ENCODE measurements at regions not wholly inside any gene's neighbourhood (a gene's known extent, or its start where the extent isn't known, plus 50 kb on each side); places are given as distances from the start of the nearest gene placed in this dataset.

DNA sequence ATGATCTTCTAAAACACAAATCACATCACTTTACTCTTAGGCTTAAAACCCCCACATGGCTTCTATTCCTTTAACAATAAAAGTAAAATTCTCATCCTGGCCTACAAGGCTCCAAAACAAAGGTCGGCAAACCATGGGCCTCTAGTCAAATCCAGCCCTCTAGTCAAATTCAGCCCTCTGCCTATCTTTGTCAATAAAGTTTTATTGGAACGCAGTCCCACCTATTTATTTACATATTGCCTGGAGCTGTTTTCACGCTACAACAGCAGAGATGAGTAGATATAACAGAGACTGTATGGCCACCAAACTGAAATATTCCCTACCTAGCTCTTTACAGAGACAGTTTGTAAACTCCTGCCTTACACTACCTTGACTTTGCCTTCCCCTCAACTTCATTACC, 178.8 kb downstream of the PTPN20 start:
- intact Hi-C loops (cut with DNase I), result no loop called here
- Histone ChIP-seq H3K36me3 (no peaks in the 10 kb centered on the region), H3K4me3 (no peak overlapping the region), H3K27ac (no peak overlapping the region), H3K9me3 (no peaks in the 10 kb centered on the region), H3K27me3 (no peaks in the 10 kb centered on the region), H3K4me1 (no peaks in the 10 kb centered on the region)
- 67 to 84% methylated on average over 3 of the region's 3 CpGs for WGBS, 2 donors
- TF ChIP-seq POLR2AphosphoS5 (IDR thresholded peaks at IDR 0.05), result no peak
- no peak for TF ChIP-seq EP300 (IDR thresholded peaks at IDR 0.05)
- TF ChIP-seq POLR2A (IDR thresholded peaks at IDR 0.05), result no peak
- TF ChIP-seq, protein P1, sequence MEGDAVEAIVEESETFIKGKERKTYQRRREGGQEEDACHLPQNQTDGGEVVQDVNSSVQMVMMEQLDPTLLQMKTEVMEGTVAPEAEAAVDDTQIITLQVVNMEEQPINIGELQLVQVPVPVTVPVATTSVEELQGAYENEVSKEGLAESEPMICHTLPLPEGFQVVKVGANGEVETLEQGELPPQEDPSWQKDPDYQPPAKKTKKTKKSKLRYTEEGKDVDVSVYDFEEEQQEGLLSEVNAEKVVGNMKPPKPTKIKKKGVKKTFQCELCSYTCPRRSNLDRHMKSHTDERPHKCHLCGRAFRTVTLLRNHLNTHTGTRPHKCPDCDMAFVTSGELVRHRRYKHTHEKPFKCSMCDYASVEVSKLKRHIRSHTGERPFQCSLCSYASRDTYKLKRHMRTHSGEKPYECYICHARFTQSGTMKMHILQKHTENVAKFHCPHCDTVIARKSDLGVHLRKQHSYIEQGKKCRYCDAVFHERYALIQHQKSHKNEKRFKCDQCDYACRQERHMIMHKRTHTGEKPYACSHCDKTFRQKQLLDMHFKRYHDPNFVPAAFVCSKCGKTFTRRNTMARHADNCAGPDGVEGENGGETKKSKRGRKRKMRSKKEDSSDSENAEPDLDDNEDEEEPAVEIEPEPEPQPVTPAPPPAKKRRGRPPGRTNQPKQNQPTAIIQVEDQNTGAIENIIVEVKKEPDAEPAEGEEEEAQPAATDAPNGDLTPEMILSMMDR (IDR thresholded peaks at IDR 0.05), result no peak
- DNase-seq, result no peak

DNA sequence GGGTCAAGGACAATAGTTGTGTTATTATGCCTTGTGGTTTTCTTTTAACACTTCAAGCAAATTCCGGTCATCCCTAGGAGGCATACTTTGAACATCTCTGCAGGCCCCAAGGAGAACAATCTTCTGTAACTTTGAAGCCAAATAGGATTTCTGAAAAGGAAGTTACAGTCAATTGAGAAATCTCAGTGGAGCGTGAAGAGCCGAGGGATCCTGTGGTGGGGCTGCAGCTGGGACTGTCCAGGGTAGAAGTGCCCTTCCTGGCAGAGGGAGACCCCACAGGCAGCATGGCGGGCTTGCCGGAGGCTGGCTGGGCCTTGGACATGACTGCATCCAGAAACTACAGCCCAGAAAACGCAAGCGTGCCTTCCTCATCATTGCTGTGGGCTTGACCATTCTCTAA, 179.7 kb downstream of the PTPN20 start:
- intact Hi-C loops (cut with DNase I), result no loop called here
- Histone ChIP-seq H3K4me1 (no peaks in the 10 kb centered on the region), H3K27ac (no peak overlapping the region), H3K36me3 (no peaks in the 10 kb centered on the region), H3K4me3 (no peak overlapping the region), H3K9me3 (no peaks in the 10 kb centered on the region), H3K27me3 (no peaks in the 10 kb centered on the region)
- WGBS, 2 donors, result 77 to 89% methylated on average over 7 of the region's 7 CpGs
- no peak for DNase-seq
- no peak for TF ChIP-seq EP300 (IDR thresholded peaks at IDR 0.05)
- no peak for TF ChIP-seq POLR2A (IDR thresholded peaks at IDR 0.05)
- TF ChIP-seq, protein P1 (IDR thresholded peaks at IDR 0.05), result no peak
- no peak for TF ChIP-seq POLR2AphosphoS5 (IDR thresholded peaks at IDR 0.05)

DNA sequence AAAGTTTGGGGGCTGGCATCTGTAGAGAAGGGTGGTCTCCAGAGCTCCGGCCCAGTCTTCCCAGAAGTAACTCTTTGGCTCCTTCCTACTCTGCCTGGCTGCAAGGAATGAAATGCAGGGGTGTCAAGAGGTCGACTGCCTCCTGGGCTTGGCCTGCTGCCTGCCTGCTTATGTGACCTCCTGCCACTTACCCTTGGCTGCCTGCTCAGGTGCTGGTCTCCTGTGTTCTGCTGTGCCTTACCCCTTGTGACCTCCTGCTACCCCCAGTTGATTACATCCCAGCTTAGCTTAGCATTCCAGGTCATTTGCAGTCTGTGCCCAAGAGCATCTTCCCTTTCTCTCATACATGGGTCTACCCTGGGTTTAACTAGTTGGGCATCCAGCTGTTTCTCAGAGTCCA, 180.2 kb downstream of the PTPN20 start:
- Histone ChIP-seq H3K27me3 (no peaks in the 10 kb centered on the region), H3K36me3 (no peaks in the 10 kb centered on the region), H3K4me1 (no peaks in the 10 kb centered on the region), H3K27ac (no peak overlapping the region), H3K9me3 (no peaks in the 10 kb centered on the region), H3K4me3 (no peak overlapping the region)
- DNase-seq, result no peak
- WGBS, 2 donors, result 75 to 82% methylated on average over 2 of the region's 2 CpGs
- TF ChIP-seq, protein P1 (IDR thresholded peaks at IDR 0.05), result no peak
- TF ChIP-seq POLR2AphosphoS5 (IDR thresholded peaks at IDR 0.05) (no peak), EP300 (IDR thresholded peaks at IDR 0.05) (no peak), POLR2A (IDR thresholded peaks at IDR 0.05) (no peak)
- intact Hi-C loops (cut with DNase I), result no loop called here

DNA sequence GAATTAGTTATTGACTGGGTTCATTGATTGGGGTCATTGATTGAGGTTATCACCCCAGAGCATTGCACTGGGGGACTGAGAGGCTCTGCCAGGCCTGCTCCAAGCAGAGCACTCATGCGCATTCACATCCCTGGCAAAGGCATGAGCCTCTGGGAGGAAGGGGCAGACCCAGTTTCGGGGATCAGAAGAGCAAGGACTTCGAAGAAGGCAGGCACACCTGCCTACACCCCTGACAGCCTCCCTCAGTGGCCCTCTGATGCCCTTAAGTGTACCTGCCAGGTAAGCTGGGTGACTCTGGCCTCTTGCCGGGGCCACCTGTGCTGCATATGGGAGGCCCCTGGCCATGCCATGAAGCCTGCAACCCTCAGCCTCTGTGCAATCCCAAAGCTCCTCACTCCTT, 181.1 kb downstream of the PTPN20 start:
- Histone ChIP-seq H3K4me3 (no peak overlapping the region), H3K27me3 (no peaks in the 10 kb centered on the region), H3K36me3 (no peaks in the 10 kb centered on the region), H3K27ac (no peak overlapping the region), H3K4me1 (no peaks in the 10 kb centered on the region), H3K9me3 (no peaks in the 10 kb centered on the region)
- intact Hi-C loops (cut with DNase I), result no loop called here
- TF ChIP-seq, protein P1 (IDR thresholded peaks at IDR 0.05), result no peak
- TF ChIP-seq EP300 (IDR thresholded peaks at IDR 0.05) (no peak), POLR2AphosphoS5 (IDR thresholded peaks at IDR 0.05) (no peak), POLR2A (IDR thresholded peaks at IDR 0.05) (no peak)
- no peak for DNase-seq
- WGBS, 2 donors, result 95 to 96% methylated on average over 4 of the region's 4 CpGs

DNA sequence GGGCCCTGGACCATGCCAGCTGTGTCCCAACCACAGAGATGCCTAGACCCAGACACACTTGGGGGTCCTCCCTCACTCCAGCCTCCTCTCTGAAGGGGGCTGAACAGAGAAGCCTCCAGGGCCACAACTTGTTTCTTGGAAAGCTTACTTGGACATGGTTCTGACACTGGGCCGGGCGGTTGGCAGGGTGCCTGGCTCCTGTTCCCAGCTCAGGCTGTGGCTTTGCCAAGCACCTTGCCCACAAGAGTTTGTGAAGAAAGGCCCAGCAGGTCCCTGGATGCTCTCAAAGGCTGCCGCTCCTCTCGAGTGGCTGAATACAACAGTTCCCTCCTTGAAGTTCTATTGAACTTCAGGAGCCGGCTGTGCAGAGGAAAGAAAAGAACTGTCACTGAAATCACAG, 181.6 kb downstream of the PTPN20 start:
- no peak for DNase-seq

More for the DNA sequence above, 181.6 kb downstream of the PTPN20 start:
- H3K4me3 ChIP-seq, result no peak overlapping the region
- no peaks in the 10 kb centered on the region for H3K9me3 ChIP-seq
- TF ChIP-seq, protein P1 (IDR thresholded peaks at IDR 0.05), result no peak
- no peak for TF ChIP-seq EP300 (IDR thresholded peaks at IDR 0.05)
- TF ChIP-seq POLR2A (IDR thresholded peaks at IDR 0.05), result no peak
- no peak for TF ChIP-seq POLR2AphosphoS5 (IDR thresholded peaks at IDR 0.05)
- H3K27me3 ChIP-seq, result no peaks in the 10 kb centered on the region
- H3K4me1 ChIP-seq, result no peaks in the 10 kb centered on the region
- intact Hi-C loops (cut with DNase I), result no loop called here
- no peaks in the 10 kb centered on the region for H3K36me3 ChIP-seq
- 87 to 93% methylated on average over 5 of the region's 5 CpGs for WGBS, 2 donors
- no peak overlapping the region for H3K27ac ChIP-seq

Data from sigmoid colon (tissue), 6 donors.